ENCODE measurements at regions not wholly inside any gene's neighbourhood (a gene's known extent, or its start where the extent isn't known, plus 50 kb on each side); places are given as distances from the start of the nearest gene placed in this dataset.

- Histone ChIP-seq H3K27ac (no peak overlapping the region), H3K36me3 (ENCODE audit: low read depth, missing control alignments) (no peaks in the 10 kb centered on the region), H3K9me3 (no peaks in the 10 kb centered on the region), H3K27me3 (no peaks in the 10 kb centered on the region), H3K4me3 (no peak overlapping the region), H3K4me1 (no peaks in the 10 kb centered on the region)
- DNase-seq, result no peak
- WGBS, 2 donors, result 31 to 33% methylated on average over 2 of the region's 2 CpGs
- intact Hi-C loops (cut with DNase I; ENCODE audit: low total_unique reads), result no loop called here
- no peak for TF ChIP-seq POLR2A (IDR thresholded peaks at IDR 0.05)
- TF ChIP-seq CTCF (IDR thresholded peaks at IDR 0.05), result no peak
Measured at GRCh38 chr3:34995796-34996430, 643.4 kb upstream of the ARPP21 start.

DNA sequence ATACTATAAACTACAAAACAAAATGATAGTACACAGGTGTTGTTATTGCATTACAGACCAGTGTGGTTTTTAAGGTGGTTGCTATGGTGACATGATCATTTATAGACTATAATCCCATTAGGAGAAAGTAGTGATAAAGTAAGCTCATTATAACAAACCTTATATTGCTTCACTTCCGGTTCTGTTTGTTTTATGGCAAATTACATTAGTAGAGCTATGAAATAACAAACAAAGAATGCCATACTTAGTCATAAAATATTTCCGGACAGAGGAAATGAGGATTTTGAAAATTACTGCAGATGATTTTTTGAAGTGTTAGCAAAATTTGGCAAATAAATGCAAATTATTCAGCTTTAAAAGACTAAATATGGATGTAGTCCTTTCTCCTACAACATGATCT, 640.4 kb upstream of the ARPP21 start:
- Histone ChIP-seq H3K4me3 (no peak overlapping the region), H3K36me3 (ENCODE audit: low read depth, missing control alignments) (no peaks in the 10 kb centered on the region), H3K27ac (no peak overlapping the region), H3K4me1 (no peaks in the 10 kb centered on the region), H3K27me3 (no peaks in the 10 kb centered on the region), H3K9me3 (no peaks in the 10 kb centered on the region)
- TF ChIP-seq POLR2A (IDR thresholded peaks at IDR 0.05), result no peak
- TF ChIP-seq CTCF (IDR thresholded peaks at IDR 0.05), result no peak
- no peak for DNase-seq
- intact Hi-C loops (cut with DNase I; ENCODE audit: low total_unique reads), result no loop called here
- WGBS, 2 donors, result 59 to 64% methylated on average over 2 of the region's 2 CpGs

DNA sequence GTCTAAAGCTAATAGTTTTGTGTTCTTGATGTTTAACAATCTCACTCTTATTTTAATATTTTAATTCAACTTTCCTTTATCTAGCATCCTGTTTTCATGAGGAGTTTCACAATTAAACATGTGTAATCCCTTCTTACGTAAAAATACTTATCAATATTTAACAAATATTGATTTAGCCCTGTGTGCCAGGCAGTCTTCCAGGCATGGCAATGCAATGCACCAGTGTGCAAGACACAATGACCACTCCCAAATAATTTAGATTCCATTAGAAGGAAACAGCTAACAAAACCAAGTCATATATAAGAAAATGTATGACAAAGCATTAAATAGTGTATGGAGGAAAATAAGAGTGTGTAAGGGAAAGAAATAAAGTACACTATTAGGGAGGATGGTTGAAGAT, 627.1 kb upstream of the ARPP21 start:
- DNase-seq, result no peak
- Histone ChIP-seq H3K27ac (no peak overlapping the region), H3K9me3 (no peaks in the 10 kb centered on the region), H3K36me3 (ENCODE audit: low read depth, missing control alignments) (no peaks in the 10 kb centered on the region), H3K4me1 (no peaks in the 10 kb centered on the region), H3K4me3 (no peak overlapping the region), H3K27me3 (no peaks in the 10 kb centered on the region)
- TF ChIP-seq POLR2A (IDR thresholded peaks at IDR 0.05) (no peak), CTCF (IDR thresholded peaks at IDR 0.05) (no peak)
- 81 to 84% methylated on average over 1 of the region's 1 CpG for WGBS, 2 donors
- intact Hi-C loops (cut with DNase I; ENCODE audit: low total_unique reads), result no loop called here

GRCh38 chr3:35028157-35028556, 611.2 kb upstream of the ARPP21 start:
- no peaks in the 10 kb centered on the region for H3K27me3 ChIP-seq
- TF ChIP-seq POLR2A (IDR thresholded peaks at IDR 0.05) (no peak), CTCF (IDR thresholded peaks at IDR 0.05) (no peak)
- no peaks in the 10 kb centered on the region for H3K4me1 ChIP-seq
- WGBS, 2 donors, result 83 to 87% methylated on average over 2 of the region's 2 CpGs
- H3K9me3 ChIP-seq, result no peaks in the 10 kb centered on the region
- DNase-seq, result no peak
- H3K27ac ChIP-seq, result no peak overlapping the region
- H3K36me3 ChIP-seq (ENCODE audit: low read depth, missing control alignments), result no peaks in the 10 kb centered on the region
- intact Hi-C loops (cut with DNase I; ENCODE audit: low total_unique reads), result no loop called here
- no peak overlapping the region for H3K4me3 ChIP-seq
